GM19438 (cell line): ENCODE measurements at regions not wholly inside any gene's neighbourhood (a gene's known extent, or its start where the extent isn't known, plus 50 kb on each side); places are given as distances from the start of the nearest gene placed in this dataset.

ENCODE experiments used
- ATAC-seq: cut with Tn5 transposase; IDR thresholded peaks from one replicate; pipeline ENCODE4 v1.9.1; 2021; ENCODE audit warnings: low read depth; ENCODE audit not compliant: unreplicated experiment

- no peak for ATAC-seq
Observed at GRCh38 chr3:146948186-146948585, 343.0 kb upstream of the PLSCR5 start.

GRCh38 chr3:146929696-146930095 is 324.6 kb upstream of the PLSCR5 start:
- no peak for ATAC-seq

- ATAC-seq = no peak
Observed at GRCh38 chr3:146928421-146929059, 323.4 kb upstream of the PLSCR5 start.

GRCh38 chr3:146921693-146922092 is 316.5 kb upstream of the PLSCR5 start:
- no peak for ATAC-seq

- ATAC-seq = no peak
Observed at GRCh38 chr3:146914409-146914808, 309.3 kb upstream of the PLSCR5 start.

GRCh38 chr3:146912241-146913015 is 307.3 kb upstream of the PLSCR5 start:
- ATAC-seq = no peak

- no peak for ATAC-seq
Observed at GRCh38 chr3:146903927-146904326, 298.8 kb upstream of the PLSCR5 start.

GRCh38 chr3:146899171-146899570 is 294.0 kb upstream of the PLSCR5 start:
- no peak for ATAC-seq

- no peak for ATAC-seq
Observed at GRCh38 chr3:146896711-146897110, 291.6 kb upstream of the PLSCR5 start.

- no peak for ATAC-seq
Observed at GRCh38 chr3:146895026-146895749, 290.0 kb upstream of the PLSCR5 start.

- no peak for ATAC-seq
Observed at GRCh38 chr3:146894406-146894805, 289.3 kb upstream of the PLSCR5 start.

- no peak for ATAC-seq
Observed at GRCh38 chr3:146892041-146892440, 286.9 kb upstream of the PLSCR5 start.

GRCh38 chr3:146889626-146890025 is 284.5 kb upstream of the PLSCR5 start:
- ATAC-seq = no peak

- no peak for ATAC-seq
Observed at GRCh38 chr3:146888176-146888575, 283.0 kb upstream of the PLSCR5 start.

- ATAC-seq = no peak
Observed at GRCh38 chr3:146884721-146885120, 279.6 kb upstream of the PLSCR5 start.

GRCh38 chr3:146884296-146884695 is 279.1 kb upstream of the PLSCR5 start:
- no peak for ATAC-seq

GRCh38 chr3:146883288-146883687 is 278.1 kb upstream of the PLSCR5 start:
- ATAC-seq = no peak

GRCh38 chr3:146881966-146882760 is 277.0 kb upstream of the PLSCR5 start:
- no peak for ATAC-seq

- no peak for ATAC-seq
Observed at GRCh38 chr3:146881356-146881755, 276.2 kb upstream of the PLSCR5 start.

- ATAC-seq = no peak
Observed at GRCh38 chr3:146873748-146874147, 268.6 kb upstream of the PLSCR5 start.
